Keratinocyte (primary cell): ENCODE measurements at regions not wholly inside any gene's neighbourhood (a gene's known extent, or its start where the extent isn't known, plus 50 kb on each side); places are given as distances from the start of the nearest gene placed in this dataset.
"Not testable (repeated sequence)": the region's sequence is repeated elsewhere in the genome, so short reads cannot be mapped to it uniquely, and the experiment has no call there.

Experiments
- DNase-seq: peaks from one replicate; pipeline ENCODE4 v3.0.0-alpha.2; 2011; ENCODE audit warnings: low read depth, missing footprints, low spot score
- FAIRE-seq: peaks from 2 replicates; lab custom pipeline; 2011; peaks lifted over from hg19 to GRCh38; lab: Jason Lieb, UNC
- H2AFZ ChIP-seq: 2 replicates; pipeline ENCODE4 v1.6.0; 2012; ENCODE audit warnings: low read length, control low read depth, inconsistent platforms; ENCODE audit not compliant: control insufficient read depth
- H3K27ac ChIP-seq: 2 replicates; pipeline ENCODE4 v1.5.1; 2011; ENCODE audit warnings: low read length; ENCODE audit not compliant: control insufficient read depth, insufficient read depth
- H3K27me3 ChIP-seq: 3 replicates; pipeline ENCODE4 v1.6.0; 2011; ENCODE audit warnings: low read length; ENCODE audit not compliant: control insufficient read depth, insufficient read depth; ENCODE audit errors: extremely low read depth
- H3K36me3 ChIP-seq, 2 experiments: 2 replicates in 1 of 2; 3 replicates in 1 of 2; pipeline ENCODE4 v1.5.1; 2011; ENCODE audit warnings: low read length in 2 of 2, mild to moderate bottlenecking in 1 of 2; ENCODE audit not compliant: control insufficient read depth in 2 of 2, insufficient read depth in 2 of 2; ENCODE audit errors: extremely low read depth in 1 of 2
- H3K4me1 ChIP-seq: 3 replicates; pipeline ENCODE4 v1.5.1; 2011; ENCODE audit warnings: low read length; ENCODE audit not compliant: control insufficient read depth, insufficient read depth; ENCODE audit errors: extremely low read depth
- H3K4me2 ChIP-seq: 3 replicates; pipeline ENCODE4 v1.6.0; 2011; ENCODE audit warnings: low read depth, low read length; ENCODE audit not compliant: control insufficient read depth, insufficient read depth; ENCODE audit errors: extremely low read depth
- H3K4me3 ChIP-seq, 3 experiments: fragments of 200-600 bp in 1 of 3; sonication (generic) in 1 of 3; 2 replicates in 2 of 3; 3 replicates in 1 of 3; pipeline ENCODE4 v1.5.1; 2011 to 2016; ENCODE audit warnings: low read length in 3 of 3, mild to moderate bottlenecking in 3 of 3, control low read depth in 2 of 3, inconsistent platforms in 1 of 3, low read depth in 1 of 3, mixed read lengths in 1 of 3, mixed run types in 1 of 3, moderate library complexity in 1 of 3; ENCODE audit not compliant: control insufficient read depth in 2 of 3, insufficient read depth in 2 of 3; ENCODE audit errors: extremely low read depth in 1 of 3
- H3K79me2 ChIP-seq: 2 replicates; pipeline ENCODE4 v1.6.0; 2012; ENCODE audit warnings: low read length; ENCODE audit not compliant: control insufficient read depth, insufficient read depth
- H3K9ac ChIP-seq: 3 replicates; pipeline ENCODE4 v1.6.0; 2011; ENCODE audit warnings: low read length; ENCODE audit not compliant: control insufficient read depth, insufficient read depth; ENCODE audit errors: extremely low read depth
- H3K9me1 ChIP-seq: 3 replicates; pipeline ENCODE4 v1.6.0; 2011; ENCODE audit warnings: low read length; ENCODE audit not compliant: control insufficient read depth, insufficient read depth; ENCODE audit errors: extremely low read depth
- H3K9me3 ChIP-seq: 2 replicates; pipeline ENCODE4 v1.5.1; 2012; ENCODE audit warnings: low read depth, low read length; ENCODE audit not compliant: control insufficient read depth
- H4K20me1 ChIP-seq: 3 replicates; pipeline ENCODE4 v1.6.0; 2011; ENCODE audit warnings: low read length; ENCODE audit not compliant: control insufficient read depth, insufficient read depth; ENCODE audit errors: extremely low read depth
- EZH2 ChIP-seq: IDR thresholded peaks from one replicate; pipeline ENCODE4 v1.6.1; 2012; ENCODE audit warnings: inconsistent platforms, mild to moderate bottlenecking, low read length, moderate library complexity
- dilution Hi-C: fragments of 300-500 bp; cut with MboI; formaldehyde crosslinking; loops from one replicate; pipeline ENCODE4 v1.7.0; 2020; ENCODE audit warnings: low sequenced_read_pairs; ENCODE audit not compliant: extremely low pct_ligation_motif_present
- TF ChIP-seq, protein P1 (sequence below), 3 experiments: IDR thresholded peaks in 1 of 3; conservative IDR thresholded peaks in 1 of 3; optimal IDR thresholded peaks in 1 of 3; 2 replicates in 2 of 3; 3 replicates in 1 of 3; pipeline versions ENCODE3 to v1.5.1; 2011; ENCODE audit warnings: low read length in 3 of 3, mild to moderate bottlenecking in 3 of 3, moderate library complexity in 2 of 3, control low read depth in 1 of 3, inconsistent platforms in 1 of 3; ENCODE audit not compliant: insufficient read depth in 2 of 3; ENCODE audit errors: extremely low read depth in 1 of 3

DNA sequence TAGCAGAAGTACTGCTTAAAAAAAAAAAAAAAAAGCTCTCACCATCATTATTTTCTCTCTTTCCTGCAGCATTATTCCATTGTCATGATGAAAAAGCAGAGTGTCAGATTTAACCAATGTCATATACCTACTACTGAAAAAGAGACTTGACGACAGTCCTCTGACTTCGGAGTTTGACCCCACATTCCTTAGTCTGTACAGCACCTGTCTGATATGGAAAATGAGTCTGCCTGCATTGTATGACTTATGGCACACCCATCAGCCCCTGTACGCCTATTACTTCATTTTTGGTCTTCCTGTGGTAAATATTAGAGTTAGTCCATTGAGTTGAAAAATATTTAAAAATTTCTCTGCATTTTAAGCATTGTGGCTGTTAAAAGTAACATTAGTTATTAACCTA, 54.5 kb upstream of the NOX4 start:
- Histone ChIP-seq H3K4me2 (no peak overlapping the region), H4K20me1 (no peaks in the 10 kb centered on the region), H3K9me1 (no peaks in the 10 kb centered on the region), H3K27ac (no peak overlapping the region), H3K36me3 (no peaks in the 10 kb centered on the region), H2AFZ (no peak overlapping the region), H3K9ac (no peak overlapping the region), H3K9me3 (no peaks in the 10 kb centered on the region), H3K4me3 (no peak overlapping the region), H3K4me1 (no peaks in the 10 kb centered on the region), H3K27me3 (no peaks in the 10 kb centered on the region), H3K79me2 (no peaks in the 10 kb centered on the region)
- no peak for FAIRE-seq
- TF ChIP-seq EZH2 = no peak
- TF ChIP-seq, protein P1, sequence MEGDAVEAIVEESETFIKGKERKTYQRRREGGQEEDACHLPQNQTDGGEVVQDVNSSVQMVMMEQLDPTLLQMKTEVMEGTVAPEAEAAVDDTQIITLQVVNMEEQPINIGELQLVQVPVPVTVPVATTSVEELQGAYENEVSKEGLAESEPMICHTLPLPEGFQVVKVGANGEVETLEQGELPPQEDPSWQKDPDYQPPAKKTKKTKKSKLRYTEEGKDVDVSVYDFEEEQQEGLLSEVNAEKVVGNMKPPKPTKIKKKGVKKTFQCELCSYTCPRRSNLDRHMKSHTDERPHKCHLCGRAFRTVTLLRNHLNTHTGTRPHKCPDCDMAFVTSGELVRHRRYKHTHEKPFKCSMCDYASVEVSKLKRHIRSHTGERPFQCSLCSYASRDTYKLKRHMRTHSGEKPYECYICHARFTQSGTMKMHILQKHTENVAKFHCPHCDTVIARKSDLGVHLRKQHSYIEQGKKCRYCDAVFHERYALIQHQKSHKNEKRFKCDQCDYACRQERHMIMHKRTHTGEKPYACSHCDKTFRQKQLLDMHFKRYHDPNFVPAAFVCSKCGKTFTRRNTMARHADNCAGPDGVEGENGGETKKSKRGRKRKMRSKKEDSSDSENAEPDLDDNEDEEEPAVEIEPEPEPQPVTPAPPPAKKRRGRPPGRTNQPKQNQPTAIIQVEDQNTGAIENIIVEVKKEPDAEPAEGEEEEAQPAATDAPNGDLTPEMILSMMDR (optimal IDR thresholded peaks at IDR 0.05 in 1 of 3, IDR thresholded peaks at IDR 0.05 in 1 of 3, conservative IDR thresholded peaks at IDR 0.05 in 1 of 3; ENCODE audit: extremely low read depth in 1 of 3, insufficient read depth in 2 of 3, low read length in 3 of 3) = no peak
- no peak for DNase-seq
- dilution Hi-C loops = no loop called here

DNA sequence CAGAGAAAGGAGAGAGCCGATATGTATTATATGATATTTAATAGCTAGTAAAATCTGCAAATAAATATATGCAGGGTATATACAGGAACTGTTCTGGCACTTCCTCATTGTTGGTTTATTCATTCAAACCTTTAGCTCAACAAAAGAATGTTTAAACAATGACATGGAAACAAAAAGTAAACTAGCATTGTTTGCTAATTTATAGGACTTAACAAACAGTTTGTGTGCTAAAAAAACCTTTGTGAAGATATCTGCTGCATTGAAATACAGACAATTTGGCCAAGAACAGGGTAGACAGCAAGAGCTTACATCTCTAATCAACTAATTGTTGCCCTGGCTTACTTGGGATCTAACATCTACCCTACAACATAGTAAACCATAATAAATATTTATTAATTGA, 64.6 kb upstream of the NOX4 start:
- H3K79me2 ChIP-seq, H3K9me1 ChIP-seq, H3K9me3 ChIP-seq, H3K36me3 ChIP-seq, H3K27ac ChIP-seq, H3K27me3 ChIP-seq, DNase-seq, H2AFZ ChIP-seq, H3K4me3 ChIP-seq, H3K4me2 ChIP-seq, H3K9ac ChIP-seq, H3K4me1 ChIP-seq, H4K20me1 ChIP-seq, FAIRE-seq, dilution Hi-C loops: not testable (repeated sequence)

DNA sequence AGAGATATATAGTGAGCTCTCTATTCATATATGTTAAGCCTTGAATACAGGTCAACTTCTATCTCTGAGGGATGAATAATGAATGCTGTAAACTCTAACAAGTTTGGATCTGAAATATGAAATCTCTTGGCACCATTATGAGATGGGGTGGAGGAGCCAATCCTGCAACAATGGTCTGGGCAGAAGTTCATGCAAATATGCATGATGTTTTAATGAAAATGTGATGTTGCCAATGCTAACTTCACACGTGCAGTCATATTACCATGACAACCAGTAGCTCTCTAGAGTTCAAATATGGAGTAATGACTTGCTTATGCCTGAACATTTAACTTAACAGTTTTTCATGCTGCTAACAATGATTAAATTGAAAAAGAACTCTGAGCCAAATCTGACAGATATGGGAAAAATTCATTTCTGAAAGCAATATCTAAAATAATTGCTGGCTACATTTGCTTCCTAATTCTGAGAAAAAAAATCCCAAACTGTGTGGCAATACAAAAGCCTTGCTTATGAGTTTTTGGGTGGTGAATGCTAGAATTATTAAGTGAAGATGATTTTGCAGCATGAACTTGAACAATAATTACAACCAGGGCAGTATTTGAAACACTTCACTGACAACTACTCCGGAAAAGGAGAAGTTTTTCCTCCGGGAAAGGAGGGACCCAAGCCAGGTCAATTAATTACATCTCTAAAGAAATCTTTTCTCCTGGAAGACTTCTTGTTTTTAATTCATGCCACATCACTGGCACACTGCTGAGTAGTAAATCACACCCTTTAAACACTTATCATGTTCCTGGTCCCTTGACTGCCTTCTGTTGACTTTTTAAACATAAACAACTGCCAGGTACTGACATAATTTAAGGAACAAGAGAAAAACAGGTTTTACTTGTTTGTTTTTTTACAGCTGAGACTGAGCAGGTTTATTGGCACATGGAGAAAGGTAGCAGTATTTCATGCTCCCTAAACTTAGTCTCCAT, 65.8 kb upstream of the NOX4 start:
- H3K4me2 ChIP-seq, H3K9me1 ChIP-seq, FAIRE-seq, H3K36me3 ChIP-seq, dilution Hi-C loops, H2AFZ ChIP-seq, H4K20me1 ChIP-seq, DNase-seq, H3K9me3 ChIP-seq, H3K4me3 ChIP-seq, H3K9ac ChIP-seq, H3K79me2 ChIP-seq, H3K27ac ChIP-seq, H3K4me1 ChIP-seq, H3K27me3 ChIP-seq: not testable (repeated sequence)

DNA sequence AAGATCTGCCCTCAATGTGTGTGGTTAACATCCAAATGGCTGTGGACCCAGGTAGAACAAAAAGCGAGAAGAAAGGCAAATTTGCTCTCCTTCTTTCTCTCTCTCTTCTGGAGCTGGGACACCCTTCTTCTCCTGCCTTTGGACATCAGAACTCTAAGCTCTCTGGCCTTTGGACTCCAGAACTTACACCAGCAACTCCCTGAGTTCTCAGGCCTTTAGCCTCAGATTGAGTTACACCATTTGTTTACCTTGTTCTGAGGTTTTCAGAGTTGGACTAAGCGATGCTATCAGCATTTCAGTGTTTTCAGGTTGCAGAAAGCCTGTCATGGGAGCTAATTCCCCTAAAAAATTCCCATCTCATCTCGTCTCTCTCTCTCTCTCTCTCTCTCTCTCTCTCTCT, 69.4 kb upstream of the NOX4 start:
- H3K4me3 ChIP-seq, H3K79me2 ChIP-seq, H3K4me2 ChIP-seq, H4K20me1 ChIP-seq, H3K9me1 ChIP-seq, H3K27me3 ChIP-seq, H3K9me3 ChIP-seq, H3K27ac ChIP-seq, H2AFZ ChIP-seq, DNase-seq, dilution Hi-C loops, H3K36me3 ChIP-seq, FAIRE-seq, H3K4me1 ChIP-seq, H3K9ac ChIP-seq: not testable (repeated sequence)
